Neural progenitor cell (in vitro differentiated cells): ENCODE measurements at regions not wholly inside any gene's neighbourhood (a gene's known extent, or its start where the extent isn't known, plus 50 kb on each side); places are given as distances from the start of the nearest gene placed in this dataset.

ENCODE experiments used
- CTCF ChIP-seq: fragments of 200-600 bp; sonication (generic); IDR thresholded peaks from 2 replicates; pipeline ENCODE4 v1.5.1; 2017; ENCODE audit warnings: antibody characterized with exemption, mild to moderate bottlenecking
- EZH2 ChIP-seq: fragments of 200-600 bp; sonication (generic); IDR thresholded peaks from 2 replicates; pipeline ENCODE4 v1.6.1; 2017; ENCODE audit warnings: antibody characterized with exemption, mild to moderate bottlenecking, moderate library complexity

GRCh38 chr18:25473008-25473407 is 121.0 kb upstream of the ZNF521 start:
- TF ChIP-seq CTCF (no peak), EZH2 (no peak)
